ENCODE measurements at regions not wholly inside any gene's neighbourhood (a gene's known extent, or its start where the extent isn't known, plus 50 kb on each side); places are given as distances from the start of the nearest gene placed in this dataset.

DNA sequence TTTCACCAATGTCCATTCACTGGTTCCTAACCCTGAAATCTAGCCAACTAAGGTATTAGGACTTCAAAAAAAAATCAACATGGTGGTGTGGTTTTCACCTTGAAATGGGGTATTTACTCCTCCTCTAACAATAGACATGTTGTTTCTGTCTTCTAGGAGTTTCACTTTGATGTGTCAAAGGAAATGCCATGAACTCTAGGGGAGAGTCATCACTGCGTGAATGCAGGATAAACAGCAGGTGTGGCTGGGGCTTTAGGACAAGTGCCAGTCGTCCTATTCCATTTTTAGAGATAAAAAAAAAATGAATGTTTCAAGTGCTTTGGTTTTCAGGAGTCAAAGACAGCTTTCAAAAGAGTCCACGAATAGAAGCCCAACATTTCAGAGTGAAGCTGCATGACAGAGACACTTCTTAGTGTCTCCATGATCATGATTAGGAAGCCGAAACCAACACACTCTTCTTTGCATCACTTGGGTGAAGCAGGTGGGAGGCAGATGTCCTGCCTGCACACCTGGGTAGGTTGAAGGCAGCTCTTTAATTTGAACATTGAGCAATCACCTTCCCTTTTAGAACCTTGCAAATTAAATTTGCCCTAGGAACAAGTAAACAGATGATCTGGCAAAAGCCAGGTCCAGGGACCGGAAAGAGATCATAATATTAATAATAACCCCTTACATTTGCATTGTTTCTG lies 328.5 kb upstream of the PRDM1 start:
- peak; percentile 60 for ATAC-seq

DNA sequence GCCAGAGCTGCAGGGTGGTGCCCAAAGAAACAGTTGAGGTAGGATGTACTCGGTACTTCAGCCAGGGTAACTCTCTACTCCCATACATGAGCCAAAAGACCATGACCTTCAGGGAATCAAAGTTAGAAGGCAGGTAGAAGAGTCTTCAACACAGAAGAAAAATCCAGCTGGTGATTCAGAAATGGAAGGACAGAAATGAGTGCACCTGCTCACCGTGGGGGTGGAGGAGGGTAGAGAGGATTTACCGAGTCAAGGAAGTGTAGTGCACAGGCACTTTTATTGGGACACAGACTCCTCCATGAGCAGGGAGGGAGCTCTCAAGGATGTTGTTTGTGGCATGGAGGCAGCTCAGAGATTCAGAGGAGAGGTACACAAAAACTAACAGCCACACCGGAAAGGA lies 330.3 kb upstream of the PRDM1 start:
- no peak for ATAC-seq

DNA sequence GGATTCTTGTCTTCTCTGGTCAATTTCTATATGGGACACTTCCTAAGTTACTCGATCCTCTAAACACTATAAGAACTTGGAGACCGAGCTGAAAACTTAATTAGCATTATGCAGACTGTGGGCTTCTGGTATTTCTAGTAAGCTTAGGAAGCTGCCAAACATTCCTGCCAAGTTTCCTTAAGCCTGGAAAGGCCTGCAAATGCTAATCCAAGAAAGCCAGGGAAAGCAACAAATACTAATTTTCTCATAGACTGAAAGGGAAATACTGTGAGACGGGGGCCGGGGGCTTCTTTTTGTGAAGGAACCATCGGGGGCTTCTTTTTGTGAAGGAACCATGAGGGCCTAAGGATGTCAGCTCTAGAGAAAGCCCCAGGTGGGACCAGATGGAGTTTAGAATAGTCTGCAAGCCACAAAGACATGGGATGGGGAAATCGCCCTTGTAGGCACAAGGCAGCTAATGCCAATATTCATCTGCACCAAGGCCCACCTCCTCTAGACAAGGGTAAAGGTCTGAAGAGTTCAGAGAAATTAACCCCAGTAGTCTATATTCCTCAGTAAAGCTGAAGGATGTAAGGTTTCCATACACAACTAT lies 332.4 kb upstream of the PRDM1 start:
- ATAC-seq = no peak

DNA sequence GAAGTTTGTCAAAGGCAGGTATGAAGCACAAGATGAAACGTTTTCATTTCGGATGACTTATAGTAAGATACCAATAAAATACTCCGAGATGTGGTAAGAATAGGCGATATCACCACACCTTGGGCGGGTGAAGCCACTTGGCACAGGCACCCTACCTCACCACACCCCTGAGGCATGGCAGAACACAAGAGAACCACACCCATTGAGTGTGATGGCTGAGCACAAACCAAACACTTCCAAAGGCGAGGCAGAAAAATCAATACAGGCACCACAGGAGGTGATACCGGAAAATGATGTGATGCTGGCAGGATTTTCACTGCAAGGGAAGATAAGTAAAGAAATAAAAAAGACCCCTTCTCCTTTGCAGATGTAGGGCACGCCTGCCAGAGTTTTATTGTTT lies 332.9 kb upstream of the PRDM1 start:
- ATAC-seq = peak; percentile 94

DNA sequence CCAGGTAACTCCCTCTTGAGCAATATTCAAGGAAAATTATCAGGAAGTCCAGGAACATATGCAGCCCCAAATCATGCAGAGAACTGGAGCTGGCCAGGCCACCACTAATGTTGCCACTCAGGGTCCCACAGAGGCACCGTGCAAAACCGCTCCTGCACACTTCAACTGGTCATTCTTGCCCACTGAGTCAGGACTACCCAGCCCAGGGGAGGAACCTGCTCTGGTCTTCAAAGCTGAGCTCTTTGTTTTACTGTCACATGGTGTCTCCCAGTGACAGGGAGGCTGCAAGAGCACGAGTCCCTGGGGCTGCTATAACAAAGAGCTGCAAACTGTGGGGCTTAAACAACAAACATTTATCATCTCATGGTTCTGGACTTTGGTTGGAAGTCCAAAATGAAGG lies 336.0 kb upstream of the PRDM1 start:
- peak; percentile 71 for ATAC-seq

DNA sequence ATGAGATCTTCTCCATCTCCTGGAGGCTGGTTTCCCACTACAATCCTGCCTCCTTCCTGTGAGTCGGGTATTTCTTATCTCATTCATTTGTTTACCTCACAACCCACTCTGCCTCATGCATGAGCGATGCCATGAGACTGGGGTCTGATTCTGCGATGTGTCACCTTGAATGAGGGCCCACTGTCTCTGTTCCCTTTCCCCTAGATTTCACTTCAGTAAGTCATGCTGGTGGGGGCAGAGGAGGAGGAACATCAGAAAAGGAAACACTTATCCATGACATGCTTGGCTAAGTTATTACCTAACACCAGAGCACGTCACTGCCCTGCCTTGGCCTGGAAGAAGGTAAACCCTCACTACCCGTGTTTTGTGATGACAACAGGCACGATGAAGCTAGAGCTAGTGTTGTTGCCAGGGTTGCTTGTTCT lies 337.4 kb upstream of the PRDM1 start:
- peak; percentile 76 for ATAC-seq

DNA sequence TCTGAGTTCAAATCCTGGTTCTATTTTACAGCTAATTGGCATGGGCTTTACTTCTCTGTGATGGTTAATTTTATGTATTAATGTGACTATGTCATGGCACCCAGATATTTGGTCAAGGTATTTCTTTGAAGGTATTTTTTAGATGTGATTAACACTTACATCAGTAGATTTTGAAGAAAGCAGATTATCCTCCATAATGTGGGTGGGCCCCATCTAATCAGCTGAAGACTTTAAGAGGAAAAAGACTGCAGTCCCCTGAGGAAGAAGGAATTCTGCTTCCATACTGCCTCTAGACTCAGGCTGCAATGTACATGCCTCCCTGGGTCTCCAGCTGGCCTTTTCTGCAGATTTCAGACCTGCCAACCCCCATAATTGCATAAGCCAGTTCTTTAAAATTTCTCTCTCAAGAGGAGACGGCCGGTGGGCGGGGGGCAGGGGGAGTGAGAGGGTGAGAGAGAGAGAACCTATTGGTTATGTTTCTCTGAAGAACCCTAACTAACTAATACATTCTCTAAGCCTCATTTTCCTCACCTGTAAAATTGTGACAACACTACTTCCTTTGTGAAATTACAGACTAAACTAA lies 338.2 kb upstream of the PRDM1 start:
- no peak for ATAC-seq

DNA sequence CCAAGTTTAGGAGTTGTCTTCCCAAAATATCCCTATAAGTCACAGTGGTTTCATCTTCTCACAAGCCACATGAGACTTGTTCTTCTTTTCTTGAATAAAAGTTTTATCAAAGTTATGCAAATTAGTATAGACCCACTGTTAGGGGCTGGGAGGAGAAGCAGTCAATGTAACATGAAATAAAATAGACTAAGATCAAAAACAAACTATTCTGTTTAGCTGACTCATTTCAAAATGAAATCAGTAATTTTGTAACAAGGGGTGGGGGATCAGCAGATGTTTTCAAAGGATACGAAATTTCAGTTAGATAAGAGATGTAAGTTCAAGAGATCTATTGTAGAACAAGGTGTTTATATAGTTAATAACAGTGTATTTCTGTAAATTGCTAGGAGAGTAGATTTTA lies 339.6 kb upstream of the PRDM1 start:
- ATAC-seq = no peak

DNA sequence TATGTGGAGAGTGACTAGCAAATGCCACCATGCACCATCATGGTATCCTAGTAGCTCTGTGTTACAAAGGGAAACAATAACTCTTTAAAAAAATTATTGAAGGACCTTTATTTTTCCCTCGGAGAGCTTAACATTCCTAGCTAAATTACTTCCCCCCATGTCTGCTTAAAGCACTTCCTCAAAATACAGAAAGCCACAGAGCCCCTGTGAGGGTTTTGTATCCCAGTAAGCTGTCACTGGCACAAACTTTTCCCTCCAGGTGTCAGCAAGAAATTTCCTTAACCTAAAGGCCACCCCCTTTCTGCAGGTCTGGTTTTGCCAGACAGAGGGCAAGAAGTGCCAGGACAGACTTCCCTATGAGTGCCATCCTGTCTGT lies 340.0 kb upstream of the PRDM1 start:
- no peak for ATAC-seq

DNA sequence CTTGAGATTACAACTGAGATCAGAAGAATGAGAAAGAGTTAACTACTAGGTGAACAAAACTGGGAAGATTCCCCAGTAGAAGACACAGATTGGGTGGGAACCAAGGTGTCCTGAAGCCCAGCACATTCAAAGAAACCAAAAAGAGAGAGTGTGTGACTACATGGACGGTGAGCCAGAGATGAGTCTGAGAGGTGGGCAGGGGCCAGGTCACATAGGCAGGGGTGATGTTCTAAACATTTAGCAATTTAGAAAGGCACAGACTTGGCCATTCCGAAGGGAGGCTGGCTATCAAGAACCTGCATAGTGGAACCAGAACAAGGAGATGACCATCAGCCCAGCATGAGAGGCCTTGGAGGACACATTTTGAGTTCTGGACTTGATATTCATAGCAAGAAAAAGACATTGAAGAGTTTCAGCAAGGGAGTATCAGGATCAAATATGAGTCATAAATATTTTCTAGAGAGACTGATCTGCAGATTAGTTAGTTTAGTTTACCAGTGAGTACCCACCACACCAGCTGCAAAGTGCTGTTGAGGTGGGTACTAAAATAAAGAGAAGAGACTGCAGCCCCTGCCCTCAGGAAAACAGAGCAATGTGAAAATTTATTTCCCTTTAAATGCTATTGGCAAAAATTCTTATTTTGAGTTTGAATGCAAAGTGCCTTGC lies 340.5 kb upstream of the PRDM1 start:
- ATAC-seq = no peak

DNA sequence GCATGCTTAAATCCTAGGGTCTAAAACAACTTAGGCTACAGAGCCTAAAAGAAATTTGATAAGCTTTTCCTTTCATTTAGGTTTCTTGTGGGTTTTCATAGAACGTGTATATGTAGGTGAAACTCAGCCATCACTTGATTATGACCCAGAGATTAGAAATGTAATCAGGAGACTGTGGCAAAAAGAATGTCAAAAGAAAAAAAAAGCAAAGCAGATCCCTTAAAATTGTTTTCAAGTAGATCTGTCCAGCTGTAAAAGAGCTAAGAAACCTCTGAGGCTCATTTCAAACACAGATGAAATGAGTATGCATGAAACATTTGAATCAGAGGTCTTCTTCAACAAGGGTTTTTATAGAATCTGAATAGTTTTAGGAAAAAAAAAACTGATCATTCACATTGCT lies 341.3 kb upstream of the PRDM1 start:
- no peak for ATAC-seq

DNA sequence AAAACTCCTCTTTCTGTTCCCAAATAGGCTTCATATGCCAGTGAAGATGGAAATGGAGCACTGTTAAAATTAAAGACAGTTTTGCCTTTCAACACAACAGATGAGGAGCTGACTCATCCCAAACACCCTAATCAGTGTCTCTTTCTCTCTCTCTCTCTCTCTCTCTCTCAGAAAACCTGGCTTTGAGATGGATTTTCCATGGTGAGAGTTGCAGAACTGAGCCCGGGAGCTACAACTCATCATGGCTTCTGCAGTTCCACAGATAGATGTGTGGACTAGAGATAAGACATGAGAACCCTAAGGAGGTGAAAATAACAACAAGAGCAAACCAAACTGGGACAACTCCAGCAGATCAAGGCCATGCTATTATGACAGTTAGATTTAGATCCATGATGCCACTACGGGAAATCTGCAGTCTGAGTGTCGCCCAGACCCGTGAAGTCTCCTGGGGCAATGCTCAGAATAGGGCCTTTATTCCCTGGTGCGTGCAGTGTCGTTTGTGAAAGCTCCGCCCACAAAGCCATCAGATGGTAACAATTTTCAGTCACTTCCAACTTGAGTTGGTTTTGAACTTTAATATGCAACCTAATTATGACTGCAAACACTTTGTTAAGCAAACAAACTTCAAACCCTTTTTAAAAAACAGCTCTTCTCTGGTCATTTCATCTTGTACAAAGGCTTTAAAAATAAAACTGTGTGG lies 338.2 kb upstream of the PREP start:
- no peak for ATAC-seq

DNA sequence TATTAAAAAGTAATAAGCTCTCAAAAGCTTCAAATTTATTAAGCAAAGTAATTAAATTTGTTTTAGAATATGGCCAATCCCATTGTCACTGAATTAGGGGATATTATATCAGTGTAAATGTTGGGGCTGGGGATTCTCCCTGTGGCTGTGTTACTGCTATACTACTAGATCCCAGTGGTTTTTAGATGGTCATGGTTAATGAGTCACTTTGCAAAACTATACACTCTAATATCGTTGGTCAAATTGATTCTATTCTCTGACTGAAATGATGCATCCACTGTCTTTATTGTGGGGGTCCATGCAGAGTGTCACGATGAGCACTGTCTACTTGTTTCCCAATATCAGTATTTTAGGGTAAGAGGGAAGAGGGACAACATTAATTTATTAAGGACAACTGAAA lies 336.9 kb upstream of the PREP start:
- ATAC-seq = no peak

DNA sequence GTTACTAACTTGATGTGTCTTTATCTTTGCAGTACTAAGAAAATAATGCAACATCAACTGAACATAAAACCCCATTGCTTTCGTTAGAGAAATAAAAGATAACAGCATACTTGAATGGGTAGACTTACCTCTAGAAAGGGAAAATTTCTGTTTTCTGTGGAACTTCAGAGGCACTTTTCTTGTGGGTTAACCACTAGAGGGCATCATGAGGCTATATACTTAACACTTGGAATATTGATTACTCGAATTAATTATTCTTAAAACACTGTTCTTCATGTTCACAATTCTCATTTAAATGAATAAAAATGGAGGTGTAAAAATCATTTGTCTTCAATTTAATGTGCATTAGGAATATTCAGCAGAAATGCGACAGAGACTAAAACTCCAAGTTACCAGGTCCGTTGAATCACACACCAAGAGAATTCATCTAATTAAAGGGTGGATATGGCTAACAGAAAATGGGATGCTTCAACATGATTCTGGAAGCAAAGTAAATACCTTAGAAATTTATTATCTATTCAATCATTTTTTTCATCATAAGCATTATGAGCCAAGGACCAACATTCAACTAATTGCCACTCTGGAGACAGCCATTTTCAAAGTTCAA lies 330.8 kb upstream of the PREP start:
- no peak for ATAC-seq

DNA sequence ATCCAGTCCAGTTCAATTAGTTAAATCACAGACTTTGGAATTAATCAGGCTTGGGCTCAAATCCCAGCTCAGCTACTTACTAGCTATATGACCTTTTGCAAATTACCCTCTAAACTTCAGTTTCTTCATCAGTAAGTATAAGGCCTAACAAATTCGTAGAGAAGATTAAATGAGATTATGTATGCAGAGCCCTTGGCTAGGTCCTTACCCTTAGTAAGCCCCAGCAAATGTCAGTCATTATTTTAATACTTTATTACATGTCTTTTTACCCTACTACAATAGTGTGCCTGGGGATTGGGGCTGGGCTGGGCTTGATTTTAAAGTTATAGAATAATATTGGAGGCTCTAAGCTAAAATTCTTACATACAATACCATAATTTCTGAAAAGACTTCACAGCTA lies 326.1 kb upstream of the PREP start:
- peak; percentile 75 for ATAC-seq

DNA sequence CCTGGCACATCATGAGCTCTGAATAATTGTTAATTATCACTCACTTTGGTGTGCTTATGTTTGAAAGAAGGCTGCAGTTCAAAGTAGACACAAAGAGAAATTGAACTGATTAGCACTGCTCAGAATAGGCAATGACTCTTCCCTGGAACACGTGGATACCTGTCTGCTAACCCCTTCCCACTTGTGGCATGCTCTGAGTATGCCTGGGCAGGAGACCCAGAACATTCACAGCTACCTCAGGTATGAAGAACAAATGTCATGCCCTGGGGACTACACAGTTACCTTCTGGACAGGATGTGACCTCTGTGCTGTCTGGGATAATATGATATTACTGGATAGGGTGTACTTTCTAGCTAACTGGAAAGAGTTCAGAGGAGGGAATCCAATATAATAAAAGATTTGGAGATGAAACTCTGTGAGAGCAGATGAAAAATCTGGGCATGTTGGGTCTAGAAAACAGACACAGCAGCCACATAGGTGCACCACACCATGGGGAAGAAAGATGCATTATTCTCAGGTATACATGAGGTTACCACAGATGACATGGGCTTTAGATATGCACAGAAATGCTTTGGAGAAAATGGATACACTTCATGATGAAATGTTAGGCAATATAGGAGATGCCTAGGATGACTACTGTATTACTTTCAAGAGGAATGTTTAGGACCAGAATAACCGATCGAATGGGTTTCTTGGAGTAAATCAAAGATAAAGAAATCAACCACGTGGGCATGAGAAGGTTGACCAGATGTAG lies 324.2 kb upstream of the PREP start:
- ATAC-seq = peak; percentile 63

DNA sequence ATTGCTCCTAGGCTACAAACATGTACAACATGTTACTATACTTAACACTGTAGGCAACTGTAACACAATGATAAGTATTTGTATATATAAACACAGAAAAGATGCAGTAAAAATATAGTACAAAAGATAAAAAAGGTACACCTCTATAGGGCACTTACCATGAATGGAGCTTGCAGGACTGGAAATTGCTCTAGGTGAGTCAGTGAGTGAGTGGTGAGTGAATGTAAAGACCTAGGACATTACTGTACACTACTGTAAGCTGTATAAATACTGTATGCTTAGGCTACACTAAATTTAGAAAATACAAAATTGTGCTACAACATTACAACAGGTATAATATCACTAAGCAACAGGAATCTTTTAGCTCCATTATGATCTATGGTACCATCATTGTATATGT lies 312.0 kb upstream of the PREP start:
- ATAC-seq = no peak

DNA sequence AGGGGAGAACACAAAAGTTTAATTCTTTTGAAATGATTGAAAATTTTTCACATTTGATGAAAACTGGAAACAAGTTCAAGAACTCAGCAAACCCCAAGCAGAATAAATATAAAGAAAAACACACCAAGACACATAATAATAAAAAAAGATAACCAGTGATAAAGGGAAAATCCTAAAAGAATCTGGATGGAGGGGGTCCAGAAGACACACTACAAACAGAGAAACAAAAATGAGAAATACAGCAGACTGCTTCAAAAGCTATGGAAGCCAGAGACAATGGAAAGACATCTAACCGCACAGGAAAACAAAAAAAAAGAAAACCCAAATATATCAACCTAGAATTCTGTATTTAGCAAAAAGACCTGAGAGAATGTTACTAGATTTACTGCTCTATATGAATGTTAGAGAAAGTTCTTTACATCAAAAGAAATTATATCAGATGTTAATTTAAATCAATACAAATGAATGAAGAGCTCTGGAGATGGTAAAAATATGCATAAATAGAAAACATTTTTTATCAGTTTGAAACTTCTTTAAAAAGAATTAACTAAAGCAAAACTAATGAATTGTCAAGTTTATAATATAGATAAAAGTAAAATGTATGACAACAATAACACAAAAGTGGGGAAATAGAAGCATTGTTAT lies 310.7 kb upstream of the PREP start:
- no peak for ATAC-seq

DNA sequence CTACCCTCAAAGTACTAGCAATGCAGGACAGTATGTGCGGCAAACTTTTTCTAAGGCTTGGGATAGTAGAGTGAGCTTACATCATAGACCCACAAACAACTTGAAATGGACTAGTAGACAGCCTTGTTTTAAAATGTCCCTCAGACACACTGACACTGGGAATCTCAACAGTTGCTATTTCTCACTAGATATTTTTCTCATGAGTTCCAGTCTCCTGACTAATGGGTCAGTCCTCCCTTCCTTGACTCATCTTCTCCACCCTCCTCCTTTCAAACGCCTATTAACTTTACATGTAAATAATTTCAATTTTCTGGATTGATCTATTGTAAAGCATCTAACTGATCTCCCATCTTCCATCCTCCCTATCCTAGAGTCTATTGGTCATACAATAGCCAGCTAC lies 308.3 kb upstream of the PREP start:
- ATAC-seq = no peak

DNA sequence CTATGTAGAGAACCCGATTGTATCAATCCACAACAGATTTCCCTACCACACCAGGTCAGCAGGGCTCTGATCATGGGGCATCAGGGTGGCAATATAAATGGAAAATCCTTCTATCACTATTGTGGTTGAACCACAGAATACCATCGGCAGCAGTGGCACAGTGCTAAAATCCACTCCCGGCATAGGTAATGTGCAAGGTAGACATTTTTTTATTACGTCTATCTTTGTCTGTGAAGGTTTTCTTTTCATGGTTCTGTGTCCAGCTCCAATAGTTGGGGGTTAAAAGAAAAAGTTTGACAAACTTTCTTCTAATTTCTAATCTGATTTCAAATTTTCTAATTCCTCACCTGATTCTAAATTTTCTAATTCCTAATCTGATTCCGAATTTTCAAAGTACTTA lies 302.7 kb upstream of the PREP start:
- ATAC-seq = no peak

DNA sequence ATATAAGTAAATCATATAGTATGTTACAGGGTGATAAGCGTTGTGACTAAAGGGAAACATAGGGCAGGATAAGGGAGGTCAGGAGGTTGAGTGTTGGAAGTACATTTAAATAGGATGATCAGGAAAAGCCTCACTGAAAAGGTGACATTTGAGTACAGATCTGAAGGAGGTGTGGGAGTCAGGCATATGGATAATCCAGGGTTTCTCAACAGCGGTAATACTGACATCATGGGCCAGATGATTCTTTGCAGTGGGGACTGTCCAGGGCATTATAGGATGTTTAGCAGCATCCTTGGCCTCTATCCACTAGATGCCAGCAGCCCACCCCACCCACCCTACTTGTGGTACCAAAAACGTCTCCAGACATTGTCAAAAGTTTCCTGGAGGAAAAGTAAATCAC lies 292.6 kb upstream of the PREP start:
- ATAC-seq = no peak

Measured in esophagus mucosa (tissue), 1 donor.